ENCODE measurements at regions not wholly inside any gene's neighbourhood (a gene's known extent, or its start where the extent isn't known, plus 50 kb on each side); places are given as distances from the start of the nearest gene placed in this dataset.

- peak; percentile 65 for TF ChIP-seq CTCF (IDR thresholded peaks at IDR 0.05; ENCODE audit: low read depth, low read length)
- TF ChIP-seq EZH2phosphoT487 (IDR thresholded peaks at IDR 0.05; ENCODE audit: low read depth), result no peak
Observed at GRCh38 chr13:84870190-84870589, 929.0 kb downstream of the SLITRK6 start.
